NB4 (cell line): ENCODE measurements at regions not wholly inside any gene's neighbourhood (a gene's known extent, or its start where the extent isn't known, plus 50 kb on each side); places are given as distances from the start of the nearest gene placed in this dataset.

Experiments used
- DNase-seq: peaks from one replicate; pipeline ENCODE4 v3.0.0; 2010; ENCODE audit warnings: low read depth
- H3K4me3 ChIP-seq: one replicate; pipeline ENCODE4 v1.5.1; 2011; ENCODE audit warnings: mild to moderate bottlenecking, low read depth, low read length, moderate library complexity
- MYC ChIP-seq: IDR thresholded peaks from 2 replicates; pipeline ENCODE4 v1.6.1; 2011; ENCODE audit warnings: low read depth, low read length
- POLR2A ChIP-seq: IDR thresholded peaks from 2 replicates; pipeline ENCODE4 v1.6.1; 2011; ENCODE audit warnings: mild to moderate bottlenecking; ENCODE audit not compliant: insufficient read length; ENCODE audit errors: extremely low read depth
- TF ChIP-seq, protein P1 (sequence below): IDR thresholded peaks from 2 replicates; pipeline ENCODE4 v1.6.1; 2011; ENCODE audit warnings: low read depth, low read length
- TF ChIP-seq, protein P2 (sequence below): IDR thresholded peaks from one replicate; pipeline ENCODE4 v1.5.1; 2012; ENCODE audit warnings: low read depth, low read length

DNA sequence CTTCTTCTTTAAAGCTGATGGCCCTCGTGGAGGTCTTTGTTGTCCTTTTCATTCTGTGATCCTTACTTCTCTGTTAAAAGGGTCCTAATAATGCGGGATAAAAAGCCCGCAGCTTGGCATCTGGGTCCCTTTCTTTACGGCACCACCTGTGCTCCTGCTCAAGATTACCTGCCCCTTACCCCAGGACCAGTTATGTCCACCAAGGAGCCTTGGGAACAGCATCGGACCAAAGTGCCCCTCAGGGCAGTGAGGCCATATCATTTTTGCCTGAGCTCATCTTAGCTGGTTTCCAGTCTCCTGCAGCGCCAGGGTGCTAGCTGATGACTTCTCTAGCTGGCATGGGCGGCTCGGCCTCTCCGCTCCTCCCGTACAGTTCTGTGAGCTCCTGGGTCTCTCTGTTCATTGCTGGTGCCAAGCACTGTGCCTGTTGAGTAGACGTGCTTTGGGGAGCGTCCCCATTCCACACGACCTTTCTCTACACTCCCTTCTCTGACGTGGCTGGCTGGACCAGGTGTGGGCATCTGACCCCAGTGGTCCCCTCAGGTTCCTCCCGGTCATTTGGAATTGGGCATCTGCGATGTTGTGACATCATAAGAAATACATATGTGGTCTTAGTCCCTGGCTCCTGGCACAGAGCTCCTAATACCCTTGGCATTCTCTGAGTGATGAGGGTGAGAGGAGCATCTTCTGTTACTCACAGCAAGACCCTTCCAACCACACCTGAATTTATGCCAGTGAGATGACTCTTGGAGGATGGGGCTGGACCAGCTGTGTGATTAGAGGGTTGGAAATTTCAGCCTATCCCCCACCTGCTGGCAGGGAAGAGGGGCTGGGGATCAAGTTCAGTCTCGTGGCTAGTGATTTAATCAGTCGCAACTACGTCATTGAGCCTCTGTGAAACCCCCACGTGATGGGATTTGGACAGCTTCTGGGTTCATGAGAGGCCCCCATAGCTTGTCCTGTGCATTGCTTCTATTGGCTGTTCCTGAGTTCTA is 134.2 kb upstream of the HS6ST1 start:
- DNase-seq = no peak
- no peak for TF ChIP-seq POLR2A
- TF ChIP-seq, protein P1, sequence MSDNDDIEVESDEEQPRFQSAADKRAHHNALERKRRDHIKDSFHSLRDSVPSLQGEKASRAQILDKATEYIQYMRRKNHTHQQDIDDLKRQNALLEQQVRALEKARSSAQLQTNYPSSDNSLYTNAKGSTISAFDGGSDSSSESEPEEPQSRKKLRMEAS = no peak
- TF ChIP-seq, protein P2, sequence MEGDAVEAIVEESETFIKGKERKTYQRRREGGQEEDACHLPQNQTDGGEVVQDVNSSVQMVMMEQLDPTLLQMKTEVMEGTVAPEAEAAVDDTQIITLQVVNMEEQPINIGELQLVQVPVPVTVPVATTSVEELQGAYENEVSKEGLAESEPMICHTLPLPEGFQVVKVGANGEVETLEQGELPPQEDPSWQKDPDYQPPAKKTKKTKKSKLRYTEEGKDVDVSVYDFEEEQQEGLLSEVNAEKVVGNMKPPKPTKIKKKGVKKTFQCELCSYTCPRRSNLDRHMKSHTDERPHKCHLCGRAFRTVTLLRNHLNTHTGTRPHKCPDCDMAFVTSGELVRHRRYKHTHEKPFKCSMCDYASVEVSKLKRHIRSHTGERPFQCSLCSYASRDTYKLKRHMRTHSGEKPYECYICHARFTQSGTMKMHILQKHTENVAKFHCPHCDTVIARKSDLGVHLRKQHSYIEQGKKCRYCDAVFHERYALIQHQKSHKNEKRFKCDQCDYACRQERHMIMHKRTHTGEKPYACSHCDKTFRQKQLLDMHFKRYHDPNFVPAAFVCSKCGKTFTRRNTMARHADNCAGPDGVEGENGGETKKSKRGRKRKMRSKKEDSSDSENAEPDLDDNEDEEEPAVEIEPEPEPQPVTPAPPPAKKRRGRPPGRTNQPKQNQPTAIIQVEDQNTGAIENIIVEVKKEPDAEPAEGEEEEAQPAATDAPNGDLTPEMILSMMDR = no peak
- TF ChIP-seq MYC = no peak
- no peak overlapping the region for H3K4me3 ChIP-seq

DNA sequence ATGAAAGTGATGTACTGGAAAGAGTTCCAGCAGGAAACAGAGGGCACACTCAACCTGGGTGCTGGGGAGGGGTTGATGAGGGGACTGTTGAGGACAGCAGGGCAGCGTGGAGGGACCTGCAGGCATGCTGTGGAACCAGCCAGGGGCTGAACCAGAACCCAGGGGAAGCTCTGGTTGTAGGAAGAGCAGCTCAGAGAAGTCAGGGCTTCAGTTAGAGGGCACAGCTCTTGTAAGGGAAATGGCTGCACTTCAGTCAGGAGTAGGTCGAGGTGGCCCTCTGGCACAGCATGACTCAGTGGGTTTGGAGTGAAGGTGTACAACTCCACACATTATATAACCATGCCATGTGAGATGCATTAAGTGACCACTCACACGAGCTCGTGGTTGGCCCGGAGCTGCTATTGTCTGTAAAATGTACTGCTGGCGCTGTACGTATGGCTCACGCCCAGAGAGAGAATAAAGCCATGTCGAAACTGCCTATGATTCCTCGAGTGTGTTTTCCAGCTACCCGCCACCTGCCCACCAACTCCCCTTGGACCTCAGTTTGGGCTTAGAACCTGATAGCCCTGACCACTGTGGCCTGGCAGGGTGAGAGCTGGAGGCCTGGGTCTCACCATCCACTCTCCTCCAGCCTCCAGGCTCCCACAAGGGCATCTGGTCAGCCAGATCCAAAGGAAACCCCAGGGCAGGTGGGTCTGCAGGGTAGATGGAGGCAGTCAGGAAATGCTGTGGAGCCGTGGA is 136.5 kb upstream of the HS6ST1 start:
- no peak for TF ChIP-seq MYC
- TF ChIP-seq, protein P1 = no peak
- no peak for DNase-seq
- no peak overlapping the region for H3K4me3 ChIP-seq

DNA sequence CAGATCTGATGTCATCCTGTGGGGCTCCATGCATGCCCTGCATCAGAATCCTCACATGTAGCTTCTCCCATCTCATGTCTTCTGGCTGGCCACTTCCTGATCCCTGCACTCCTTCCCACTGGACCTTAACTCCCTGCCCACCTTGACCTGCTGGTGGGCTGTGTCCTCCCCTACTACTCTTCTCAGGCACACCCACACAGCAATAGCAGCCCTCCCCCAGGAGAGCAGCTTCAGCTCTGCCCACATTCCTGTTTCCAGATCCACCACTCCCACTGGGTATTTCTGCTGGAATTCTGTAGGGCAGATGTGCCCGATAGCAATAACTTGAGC is 137.0 kb upstream of the HS6ST1 start:
- DNase-seq = no peak
- H3K4me3 ChIP-seq = no peak overlapping the region
- no peak for TF ChIP-seq POLR2A
- TF ChIP-seq, protein P1 = no peak
- no peak for TF ChIP-seq MYC
- TF ChIP-seq, protein P2 = no peak

GRCh38 chr2:128456281-128456680 is 137.6 kb upstream of the HS6ST1 start:
- DNase-seq = no peak
- H3K4me3 ChIP-seq = no peak overlapping the region
- TF ChIP-seq, protein P2 = no peak
- TF ChIP-seq, protein P1 = no peak
- TF ChIP-seq POLR2A (no peak), MYC (no peak)

DNA sequence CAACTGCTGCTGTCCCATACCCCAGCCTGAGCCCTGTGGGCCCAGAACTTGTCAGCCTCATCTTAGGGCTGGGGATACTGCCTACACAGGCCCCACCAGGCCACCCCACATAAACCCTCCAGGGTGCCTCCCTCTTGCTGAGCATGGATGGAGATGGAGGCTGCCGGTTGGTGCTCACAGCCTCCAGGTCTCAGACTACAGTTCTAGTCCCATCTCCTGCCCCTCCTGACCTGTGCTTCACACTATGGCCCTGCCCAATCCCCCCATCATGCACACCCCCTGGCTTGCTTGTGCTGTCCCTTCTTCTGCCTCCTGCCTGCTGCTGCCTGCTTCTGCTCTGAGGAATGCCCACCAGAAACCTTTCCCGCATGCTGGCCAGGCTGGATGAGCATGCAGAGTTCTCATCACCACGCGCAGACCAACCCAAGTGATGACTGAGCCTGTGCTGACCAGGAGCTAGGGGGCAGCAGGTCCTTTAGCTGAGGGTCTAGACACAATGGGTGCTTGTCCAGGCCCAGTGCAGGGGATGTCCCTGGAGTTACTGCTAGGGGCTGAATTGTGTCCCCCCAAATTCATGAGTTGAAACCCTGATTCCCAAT is 138.4 kb upstream of the HS6ST1 start:
- no peak for DNase-seq
- TF ChIP-seq, protein P2 = no peak
- H3K4me3 ChIP-seq = no peak overlapping the region

- no peak for TF ChIP-seq POLR2A
- TF ChIP-seq MYC = no peak
- TF ChIP-seq, protein P2 = no peak
- TF ChIP-seq, protein P1 = no peak
- H3K4me3 ChIP-seq = no peak overlapping the region
- DNase-seq = no peak
These were observed 139.0 kb upstream of the HS6ST1 start for GRCh38 chr2:128457716-128458115.
